A673 (cell line): ENCODE measurements at regions not wholly inside any gene's neighbourhood (a gene's known extent, or its start where the extent isn't known, plus 50 kb on each side); places are given as distances from the start of the nearest gene placed in this dataset.

ENCODE experiments used
- BruUV-seq: library from RNA; stranded (reverse); fragments of 400-500 nt; replicated peaks from 2 replicates; lab custom pipeline; 2021; lab: Mats Ljungman, UMichigan
- CTCF ChIA-PET: fragments of 300-600 bp; sonication (Branson Sonifier 250); formaldehyde crosslinking; loops from one replicate; lab custom pipeline; 2022; ENCODE audit warnings: antibody characterized with exemption; lab: Charles Lee
- POLR2A ChIA-PET: fragments of 300-600 bp; sonication (Branson Sonifier 250); formaldehyde crosslinking; loops from one replicate; lab custom pipeline; 2022; ENCODE audit warnings: antibody characterized with exemption; ENCODE audit not compliant: low non-redundant PET; lab: Charles Lee
- DNase-seq: peaks from one replicate; pipeline ENCODE4 v3.0.0-alpha.2; 2015; ENCODE audit warnings: low spot score
- H3K27ac ChIP-seq: fragments of 200-600 bp; sonication (generic); 2 replicates; pipeline ENCODE4 v1.5.1; 2016; ENCODE audit warnings: mixed run types, low read depth, mild to moderate bottlenecking, mixed read lengths, antibody characterized with exemption, low read length; ENCODE audit not compliant: poor library complexity, severe bottlenecking
- H3K27me3 ChIP-seq: fragments of 200-600 bp; sonication (generic); replicated peaks from 2 replicates; pipeline ENCODE4 v1.6.1; 2017; ENCODE audit warnings: mixed run types, low read depth, mild to moderate bottlenecking, mixed read lengths, antibody characterized with exemption, low read length; ENCODE audit not compliant: insufficient read depth, poor library complexity
- H3K36me3 ChIP-seq: fragments of 200-600 bp; sonication (generic); 2 replicates; pipeline ENCODE4 v1.6.1; 2016; ENCODE audit warnings: mixed run types, mild to moderate bottlenecking, mixed read lengths, antibody characterized with exemption, low read length; ENCODE audit not compliant: insufficient read depth, poor library complexity, severe bottlenecking
- H3K4me1 ChIP-seq: fragments of 200-600 bp; sonication (generic); 2 replicates; pipeline ENCODE4 v1.6.1; 2017; ENCODE audit warnings: mixed run types, mild to moderate bottlenecking, mixed read lengths, antibody characterized with exemption, low read length; ENCODE audit not compliant: insufficient read depth, poor library complexity, severe bottlenecking
- H3K4me3 ChIP-seq: fragments of 200-600 bp; sonication (generic); 2 replicates; pipeline ENCODE4 v1.5.1; 2016; ENCODE audit warnings: low read depth, mixed run types, mild to moderate bottlenecking, mixed read lengths, low read length; ENCODE audit not compliant: poor library complexity, severe bottlenecking
- H3K9me3 ChIP-seq: fragments of 200-600 bp; sonication (generic); 2 replicates; pipeline ENCODE4 v1.6.1; 2016; ENCODE audit warnings: mixed run types, low read depth, mild to moderate bottlenecking, mixed read lengths, antibody characterized with exemption, low read length; ENCODE audit not compliant: poor library complexity, severe bottlenecking
- EZH2 ChIP-seq: fragments of 200-600 bp; sonication (generic); IDR thresholded peaks from 2 replicates; pipeline ENCODE4 v1.6.1; 2017; ENCODE audit warnings: borderline replicate concordance, low read depth, mild to moderate bottlenecking, mixed read lengths, antibody characterized with exemption, low read length; ENCODE audit not compliant: poor library complexity, severe bottlenecking
- intact Hi-C: fragments of 100-400 bp; cut with micrococcal nuclease; formaldehyde crosslinking; loops from one replicate; pipeline ENCODE4 v1.10.0; 2022; ENCODE audit not compliant: unreplicated experiment
- TF ChIP-seq, protein P1 (sequence below): fragments of 300-800, 200-600 bp; sonication (generic); conservative IDR thresholded peaks from 2 replicates; pipeline ENCODE4 v1.5.1; 2017; ENCODE audit warnings: low read depth, mild to moderate bottlenecking, antibody characterized with exemption, low read length, moderate library complexity, mixed read lengths

DNA sequence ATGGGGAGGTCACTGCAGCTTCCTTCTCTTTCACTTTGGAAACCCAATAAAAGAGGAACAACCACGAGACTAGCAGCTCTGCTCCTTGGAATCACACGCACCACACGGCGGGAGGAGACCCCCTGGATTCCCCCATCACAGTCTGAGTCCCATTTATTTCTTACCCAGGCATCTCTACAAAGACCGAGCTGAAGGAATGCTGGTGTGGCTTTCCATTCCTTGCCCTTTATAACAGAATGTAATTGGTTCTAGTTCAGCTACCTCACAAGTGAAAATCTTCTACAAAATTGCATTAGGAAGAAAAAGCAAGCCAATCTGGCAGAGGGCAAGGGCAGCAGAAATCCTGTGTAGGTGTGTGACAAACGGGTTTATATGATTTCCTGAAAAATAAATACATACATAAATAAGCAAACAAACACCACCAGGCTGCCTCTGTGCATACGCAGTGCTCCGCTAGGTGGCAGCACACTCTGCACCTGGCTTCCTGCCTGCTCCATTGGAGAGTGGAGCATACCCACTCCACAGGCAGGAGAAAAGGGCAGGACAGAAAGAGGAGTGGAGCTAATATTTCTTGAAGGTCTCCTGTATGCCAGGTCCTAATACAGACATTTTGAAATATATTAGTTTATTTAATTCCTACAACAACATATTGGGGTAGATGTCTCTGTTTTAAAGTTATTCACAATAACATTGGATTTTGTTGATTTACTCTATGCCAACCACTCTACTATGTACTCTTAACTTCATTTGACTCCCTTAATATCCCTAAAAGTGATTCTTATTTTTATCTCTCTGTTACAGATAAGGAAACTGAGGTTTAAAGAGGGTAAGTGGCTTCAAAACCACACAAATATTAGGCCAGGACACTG lies 673.1 kb downstream of the KCNA4 start:
- Histone ChIP-seq H3K27ac (no peak overlapping the region), H3K4me3 (peak overlapping the region; percentile 16), H3K27me3 (peaks cover 54% of the 10 kb centered on the region), H3K9me3 (no peaks in the 10 kb centered on the region), H3K4me1 (no peaks in the 10 kb centered on the region), H3K36me3 (no peaks in the 10 kb centered on the region)
- peak; percentile 89 for DNase-seq
- no peak for TF ChIP-seq EZH2
- TF ChIP-seq, protein P1, sequence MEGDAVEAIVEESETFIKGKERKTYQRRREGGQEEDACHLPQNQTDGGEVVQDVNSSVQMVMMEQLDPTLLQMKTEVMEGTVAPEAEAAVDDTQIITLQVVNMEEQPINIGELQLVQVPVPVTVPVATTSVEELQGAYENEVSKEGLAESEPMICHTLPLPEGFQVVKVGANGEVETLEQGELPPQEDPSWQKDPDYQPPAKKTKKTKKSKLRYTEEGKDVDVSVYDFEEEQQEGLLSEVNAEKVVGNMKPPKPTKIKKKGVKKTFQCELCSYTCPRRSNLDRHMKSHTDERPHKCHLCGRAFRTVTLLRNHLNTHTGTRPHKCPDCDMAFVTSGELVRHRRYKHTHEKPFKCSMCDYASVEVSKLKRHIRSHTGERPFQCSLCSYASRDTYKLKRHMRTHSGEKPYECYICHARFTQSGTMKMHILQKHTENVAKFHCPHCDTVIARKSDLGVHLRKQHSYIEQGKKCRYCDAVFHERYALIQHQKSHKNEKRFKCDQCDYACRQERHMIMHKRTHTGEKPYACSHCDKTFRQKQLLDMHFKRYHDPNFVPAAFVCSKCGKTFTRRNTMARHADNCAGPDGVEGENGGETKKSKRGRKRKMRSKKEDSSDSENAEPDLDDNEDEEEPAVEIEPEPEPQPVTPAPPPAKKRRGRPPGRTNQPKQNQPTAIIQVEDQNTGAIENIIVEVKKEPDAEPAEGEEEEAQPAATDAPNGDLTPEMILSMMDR = peak; percentile 100
- POLR2A ChIA-PET = no interaction called here
- intact Hi-C loops = loop anchor here (2.0 to 5.0 kb wide), 2 partner anchors 796 to 799 kb away; no protein-coding TSS in a partner anchor
- CTCF ChIA-PET = interaction anchor here (0.5 to 1.5 kb wide), 5 partner anchors 9 to 1649 kb away, joined by 3 to 5 read pairs (median 3); no protein-coding TSS in a partner anchor
- no TSS peak for BruUV-seq

DNA sequence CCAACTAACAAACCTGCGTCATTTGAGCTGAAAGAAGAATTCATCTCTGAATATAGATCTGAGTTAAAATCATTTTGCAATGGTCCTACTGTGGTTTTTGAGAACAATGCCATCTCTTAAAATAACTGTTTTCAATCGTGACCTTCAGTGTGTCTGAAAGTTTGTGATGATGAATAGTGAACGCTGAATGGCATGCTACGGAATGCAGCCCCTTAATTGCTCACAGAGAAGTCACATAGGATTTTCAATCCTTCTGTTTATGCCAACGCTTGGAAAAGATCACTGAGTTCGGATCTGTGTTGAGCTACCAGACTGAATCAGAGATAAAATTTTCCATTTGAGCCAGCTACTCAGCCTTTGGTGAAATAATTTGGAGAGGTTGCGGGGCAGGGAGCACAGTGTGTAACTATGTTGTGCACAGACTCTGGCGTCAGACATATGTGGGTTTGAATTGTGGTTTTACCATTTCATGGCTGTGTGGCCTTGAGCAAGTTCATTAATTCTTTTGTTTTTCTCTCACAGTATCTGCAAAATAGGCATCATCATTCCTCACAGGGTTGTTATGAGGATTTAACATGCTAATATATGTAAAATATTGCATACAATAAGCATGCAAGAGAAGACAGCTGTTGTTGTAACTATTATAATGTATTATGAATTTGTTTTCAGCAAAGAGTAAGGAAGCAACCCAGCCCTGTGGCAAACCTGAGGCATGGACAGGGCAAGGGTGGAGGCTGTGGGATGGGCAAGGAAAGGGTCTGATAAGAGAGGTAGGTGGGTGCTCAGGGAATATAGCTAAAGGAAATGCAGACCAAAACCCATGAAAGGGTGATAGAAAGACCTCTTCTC lies 679.9 kb downstream of the KCNA4 start:
- Histone ChIP-seq H3K4me3 (no peak overlapping the region), H3K9me3 (no peaks in the 10 kb centered on the region), H3K4me1 (no peaks in the 10 kb centered on the region), H3K27me3 (peaks cover 65% of the 10 kb centered on the region), H3K27ac (no peak overlapping the region), H3K36me3 (no peaks in the 10 kb centered on the region)
- POLR2A ChIA-PET = no interaction called here
- intact Hi-C loops = loop anchor here (10.0 kb wide), 2 partner anchors 1232 to 1492 kb away; partner anchors contain the start of genes KIF18A and METTL15
- BruUV-seq = no TSS peak
- DNase-seq = no peak
- CTCF ChIA-PET = no interaction called here
- TF ChIP-seq, protein P1 = no peak
- peak; percentile 42 for TF ChIP-seq EZH2

DNA sequence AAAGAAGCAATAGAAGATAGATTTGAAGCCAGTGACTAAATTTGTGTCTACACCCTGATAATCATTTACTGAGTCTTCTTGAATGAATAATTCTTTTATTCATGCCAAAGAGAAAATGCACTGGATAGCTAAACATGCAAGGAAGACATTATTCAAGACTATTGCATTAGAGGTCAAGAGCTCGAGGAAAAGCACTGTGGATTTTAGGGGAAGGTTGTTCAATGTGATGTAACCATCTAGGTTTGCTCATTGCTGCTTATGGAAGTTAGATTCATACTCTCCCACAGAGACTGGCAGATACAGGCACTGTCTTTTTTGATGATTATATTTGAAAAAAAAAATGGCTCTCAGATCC lies 682.1 kb downstream of the KCNA4 start:
- CTCF ChIA-PET = interaction anchor here (1.2 to 2.0 kb wide), 3 partner anchors 8 to 1636 kb away, joined by 3 to 19 read pairs (median 7); no protein-coding TSS in a partner anchor
- Histone ChIP-seq H3K27ac (no peak overlapping the region), H3K9me3 (no peaks in the 10 kb centered on the region), H3K36me3 (no peaks in the 10 kb centered on the region), H3K4me3 (no peak overlapping the region), H3K4me1 (no peaks in the 10 kb centered on the region), H3K27me3 (peaks cover 69% of the 10 kb centered on the region)
- intact Hi-C loops = loop anchor here (2.0 to 10.0 kb wide), 6 partner anchors 317 to 1827 kb away; partner anchors contain the start of genes KIF18A, LIN7C and METTL15
- no peak for DNase-seq
- POLR2A ChIA-PET = no interaction called here
- BruUV-seq = no TSS peak
- TF ChIP-seq EZH2 = no peak
- TF ChIP-seq, protein P1 = no peak
